GM12874 (cell line): ENCODE measurements at regions not wholly inside any gene's neighbourhood (a gene's known extent, or its start where the extent isn't known, plus 50 kb on each side); places are given as distances from the start of the nearest gene placed in this dataset.

Source experiments
- TF ChIP-seq, protein P1 (sequence below): IDR thresholded peaks from 2 replicates; pipeline ENCODE4 v1.5.1; 2011; ENCODE audit warnings: low read depth, mild to moderate bottlenecking, control low read depth, low read length, moderate library complexity; ENCODE audit not compliant: insufficient read depth

- TF ChIP-seq, protein P1, sequence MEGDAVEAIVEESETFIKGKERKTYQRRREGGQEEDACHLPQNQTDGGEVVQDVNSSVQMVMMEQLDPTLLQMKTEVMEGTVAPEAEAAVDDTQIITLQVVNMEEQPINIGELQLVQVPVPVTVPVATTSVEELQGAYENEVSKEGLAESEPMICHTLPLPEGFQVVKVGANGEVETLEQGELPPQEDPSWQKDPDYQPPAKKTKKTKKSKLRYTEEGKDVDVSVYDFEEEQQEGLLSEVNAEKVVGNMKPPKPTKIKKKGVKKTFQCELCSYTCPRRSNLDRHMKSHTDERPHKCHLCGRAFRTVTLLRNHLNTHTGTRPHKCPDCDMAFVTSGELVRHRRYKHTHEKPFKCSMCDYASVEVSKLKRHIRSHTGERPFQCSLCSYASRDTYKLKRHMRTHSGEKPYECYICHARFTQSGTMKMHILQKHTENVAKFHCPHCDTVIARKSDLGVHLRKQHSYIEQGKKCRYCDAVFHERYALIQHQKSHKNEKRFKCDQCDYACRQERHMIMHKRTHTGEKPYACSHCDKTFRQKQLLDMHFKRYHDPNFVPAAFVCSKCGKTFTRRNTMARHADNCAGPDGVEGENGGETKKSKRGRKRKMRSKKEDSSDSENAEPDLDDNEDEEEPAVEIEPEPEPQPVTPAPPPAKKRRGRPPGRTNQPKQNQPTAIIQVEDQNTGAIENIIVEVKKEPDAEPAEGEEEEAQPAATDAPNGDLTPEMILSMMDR = no peak
These were observed 292.0 kb upstream of the SFSWAP start for GRCh38 chr12:131418884-131419283.

GRCh38 chr12:131420867-131421447 lies 289.9 kb upstream of the SFSWAP start:
- TF ChIP-seq, protein P1 = no peak

DNA sequence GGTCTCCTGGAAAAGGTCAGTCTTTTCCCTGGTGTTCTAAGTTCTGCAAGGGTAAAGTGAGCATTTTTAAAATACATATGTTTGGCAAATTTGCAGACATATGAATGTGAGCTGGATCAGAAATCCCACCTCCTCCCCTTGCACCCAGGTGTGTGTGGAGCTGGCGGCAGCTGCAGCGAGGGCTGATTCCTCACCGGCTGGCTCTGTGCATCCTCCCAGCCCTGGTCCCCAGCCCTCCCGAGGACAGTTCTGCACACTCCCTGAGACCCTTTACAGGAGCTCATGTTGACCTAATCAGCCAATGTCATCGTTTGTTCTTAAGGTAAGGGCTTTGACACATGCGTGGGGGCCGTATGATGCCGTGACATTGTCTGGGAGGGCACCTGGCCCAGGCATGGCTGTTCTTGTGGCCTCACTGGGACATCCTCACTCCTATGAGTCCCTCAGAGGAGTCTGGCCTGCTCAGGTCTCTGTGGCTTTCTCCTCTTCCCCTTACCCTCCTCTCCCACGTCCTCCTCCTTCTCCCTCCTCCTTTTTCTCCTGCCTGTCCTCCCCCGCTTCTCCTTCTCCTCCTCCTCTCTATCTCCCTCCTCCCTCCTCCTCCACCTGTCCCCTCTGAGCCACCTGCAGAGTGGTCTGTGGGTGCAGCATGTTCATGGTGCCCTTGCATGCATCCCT lies 289.2 kb upstream of the SFSWAP start:
- TF ChIP-seq, protein P1 = no peak

DNA sequence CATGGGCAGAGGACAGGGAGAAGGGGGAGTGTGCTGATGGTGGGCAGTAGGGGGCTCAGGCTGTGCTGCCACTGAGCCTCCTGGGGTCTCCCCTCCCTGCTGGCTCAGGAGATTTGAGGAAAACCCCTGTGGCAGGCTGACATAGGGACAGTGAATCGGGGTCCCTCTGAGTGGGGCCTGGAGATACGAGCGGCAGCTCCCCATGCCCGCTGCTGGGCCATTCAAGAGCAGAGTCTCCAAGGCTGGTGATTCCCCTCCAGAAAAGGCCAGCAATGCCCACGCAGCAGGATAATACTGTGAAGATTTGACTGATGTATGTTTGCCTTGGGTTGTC lies 288.7 kb upstream of the SFSWAP start:
- TF ChIP-seq, protein P1 = no peak

- TF ChIP-seq, protein P1 = no peak
These were observed 288.1 kb upstream of the SFSWAP start for GRCh38 chr12:131422744-131423143.

GRCh38 chr12:131424270-131424669 lies 286.6 kb upstream of the SFSWAP start:
- TF ChIP-seq, protein P1 = no peak

DNA sequence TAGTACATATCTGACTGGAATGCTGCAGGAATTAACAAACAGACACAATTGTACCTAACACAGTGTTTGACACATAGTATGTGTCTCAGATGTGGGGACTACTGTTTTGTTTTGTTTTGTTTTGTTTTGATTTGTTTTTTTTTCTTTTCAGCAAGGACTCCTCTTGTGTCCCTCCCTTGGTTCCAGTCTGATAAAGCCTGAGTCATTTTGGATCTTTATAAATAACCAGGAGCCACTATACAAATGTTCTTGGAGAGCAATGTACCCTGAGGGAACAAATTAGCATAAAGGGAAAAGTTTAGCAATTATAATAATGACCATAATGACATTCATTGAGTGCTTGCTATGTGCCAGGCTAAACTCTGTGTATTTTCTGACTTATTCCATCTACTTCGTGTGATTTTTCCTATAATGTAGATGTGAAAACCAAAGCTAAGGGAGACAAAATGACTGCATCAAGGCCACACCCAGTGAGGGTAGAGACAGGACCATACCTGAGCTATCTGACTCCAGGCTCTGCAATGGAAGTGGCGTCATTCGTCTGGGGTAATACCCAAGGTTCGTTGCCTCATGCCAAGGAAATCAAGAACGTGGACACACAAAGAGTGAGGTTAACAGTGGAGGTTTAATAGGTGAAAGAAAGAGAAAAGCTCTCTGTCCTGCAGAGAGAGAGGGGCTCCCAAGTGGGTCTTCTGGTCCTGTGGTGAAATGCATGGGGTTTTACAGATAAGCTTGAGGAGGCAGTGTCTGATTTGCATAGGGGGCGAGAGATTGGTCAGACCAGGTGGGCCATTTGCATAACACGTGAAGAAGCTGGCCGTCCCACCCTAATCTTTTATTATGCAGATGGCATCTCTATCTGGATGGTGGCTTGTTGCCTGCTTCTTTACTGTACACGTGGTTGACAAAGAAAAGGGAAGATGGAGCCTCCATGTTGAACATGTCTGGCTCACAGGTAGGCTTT lies 285.5 kb upstream of the SFSWAP start:
- TF ChIP-seq, protein P1 = no peak
